ENCODE measurements at regions not wholly inside any gene's neighbourhood (a gene's known extent, or its start where the extent isn't known, plus 50 kb on each side); places are given as distances from the start of the nearest gene placed in this dataset.

GRCh38 chr18:42183746-42184145 lies 228.7 kb downstream of the PIK3C3 start:
- in situ Hi-C loops (cut with HindIII; ENCODE audit: low sequenced_read_pairs): no loop called here
- no peak for DNase-seq (ENCODE audit: low spot score)

GRCh38 chr18:42184685-42185477 lies 229.8 kb downstream of the PIK3C3 start:
- DNase-seq (ENCODE audit: low spot score): no peak
- in situ Hi-C loops (cut with HindIII; ENCODE audit: low sequenced_read_pairs): no loop called here

- peak; percentile 94 for DNase-seq (ENCODE audit: low spot score)
- in situ Hi-C loops (cut with HindIII; ENCODE audit: low sequenced_read_pairs): no loop called here
Measured at GRCh38 chr18:42185486-42185885, 230.5 kb downstream of the PIK3C3 start.

GRCh38 chr18:42187611-42188380 lies 232.8 kb downstream of the PIK3C3 start:
- in situ Hi-C loops (cut with HindIII; ENCODE audit: low sequenced_read_pairs): no loop called here
- peak; percentile 92 for DNase-seq (ENCODE audit: low spot score)

- DNase-seq (ENCODE audit: low spot score): no peak
- in situ Hi-C loops (cut with HindIII; ENCODE audit: low sequenced_read_pairs): no loop called here
Measured at GRCh38 chr18:42190643-42191042, 235.6 kb downstream of the PIK3C3 start.

DNA sequence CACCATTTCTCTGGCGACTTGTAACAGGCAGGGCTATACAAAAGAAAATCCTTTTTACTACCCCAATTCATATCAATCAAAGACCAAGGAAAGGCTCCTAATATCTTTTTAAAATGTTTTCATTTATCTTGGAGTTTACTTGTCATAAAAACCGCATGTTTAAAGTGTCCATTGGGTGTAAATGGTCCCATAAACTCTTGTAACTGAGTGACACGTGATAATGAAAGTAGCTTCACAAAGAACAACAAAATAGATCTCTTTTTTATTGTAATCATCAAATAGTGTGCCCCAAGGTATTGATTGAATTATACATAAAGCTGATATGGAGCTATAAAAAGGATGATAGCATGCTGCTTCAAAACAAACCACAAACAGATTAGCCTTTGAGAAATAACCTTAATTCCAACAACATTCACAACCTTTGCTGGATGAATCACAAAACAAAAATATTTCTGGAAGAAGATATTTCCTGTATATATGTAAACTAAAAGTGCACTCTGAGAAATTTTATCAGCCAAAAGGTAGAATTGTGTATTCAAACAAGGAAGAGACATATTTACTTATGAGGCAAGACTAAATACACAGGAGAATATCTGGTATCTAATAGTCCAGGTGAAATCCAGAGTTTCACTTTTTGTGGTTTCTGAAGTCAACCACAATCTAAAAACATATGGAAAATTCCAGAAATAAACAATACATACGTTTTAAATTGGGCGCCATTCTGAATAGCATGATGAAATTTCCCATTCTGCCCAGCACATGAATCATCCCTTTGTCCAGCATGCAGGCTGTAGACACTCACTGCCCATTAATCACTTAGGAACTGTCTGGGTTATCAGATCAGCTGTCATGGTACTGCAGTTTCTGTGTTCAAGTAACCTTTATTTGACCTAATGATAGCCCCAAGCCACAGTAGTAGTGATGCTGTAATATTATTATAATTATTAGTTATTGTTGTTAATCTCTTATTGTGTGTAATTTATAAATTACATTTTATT lies 237.5 kb downstream of the PIK3C3 start:
- in situ Hi-C loops (cut with HindIII; ENCODE audit: low sequenced_read_pairs): no loop called here
- DNase-seq (ENCODE audit: low spot score): no peak

GRCh38 chr18:42196651-42197050 lies 241.6 kb downstream of the PIK3C3 start:
- no peak for DNase-seq (ENCODE audit: low spot score)
- in situ Hi-C loops (cut with HindIII; ENCODE audit: low sequenced_read_pairs): no loop called here

DNA sequence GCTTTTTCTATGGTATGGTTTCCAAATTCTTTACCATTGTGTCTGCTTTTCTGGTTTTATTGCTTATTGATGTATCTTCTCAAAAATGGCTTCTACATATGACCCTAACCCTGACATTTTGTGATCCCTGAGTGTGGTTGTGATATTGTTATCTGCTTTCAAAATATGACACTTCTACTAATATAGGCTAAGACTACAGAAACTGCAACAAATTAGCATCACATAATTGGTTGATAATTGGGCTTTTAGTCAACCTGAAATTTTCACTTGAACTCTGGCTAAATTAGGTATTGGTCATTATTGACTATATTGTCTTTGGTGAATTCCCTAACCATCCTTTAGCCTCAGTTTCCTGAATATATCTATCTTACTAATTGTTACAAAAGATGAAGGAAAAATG lies 246.1 kb downstream of the PIK3C3 start:
- in situ Hi-C loops (cut with HindIII; ENCODE audit: low sequenced_read_pairs): no loop called here
- DNase-seq (ENCODE audit: low spot score): no peak

- in situ Hi-C loops (cut with HindIII; ENCODE audit: low sequenced_read_pairs): no loop called here
- peak; percentile 58 for DNase-seq (ENCODE audit: low spot score)
Measured at GRCh38 chr18:42211201-42211600, 256.2 kb downstream of the PIK3C3 start.

GRCh38 chr18:42222557-42222956 lies 267.5 kb downstream of the PIK3C3 start:
- DNase-seq (ENCODE audit: low spot score): no peak
- in situ Hi-C loops (cut with HindIII; ENCODE audit: low sequenced_read_pairs): no loop called here

- in situ Hi-C loops (cut with HindIII; ENCODE audit: low sequenced_read_pairs): no loop called here
- no peak for DNase-seq (ENCODE audit: low spot score)
Measured at GRCh38 chr18:42228581-42228980, 273.5 kb downstream of the PIK3C3 start.

DNA sequence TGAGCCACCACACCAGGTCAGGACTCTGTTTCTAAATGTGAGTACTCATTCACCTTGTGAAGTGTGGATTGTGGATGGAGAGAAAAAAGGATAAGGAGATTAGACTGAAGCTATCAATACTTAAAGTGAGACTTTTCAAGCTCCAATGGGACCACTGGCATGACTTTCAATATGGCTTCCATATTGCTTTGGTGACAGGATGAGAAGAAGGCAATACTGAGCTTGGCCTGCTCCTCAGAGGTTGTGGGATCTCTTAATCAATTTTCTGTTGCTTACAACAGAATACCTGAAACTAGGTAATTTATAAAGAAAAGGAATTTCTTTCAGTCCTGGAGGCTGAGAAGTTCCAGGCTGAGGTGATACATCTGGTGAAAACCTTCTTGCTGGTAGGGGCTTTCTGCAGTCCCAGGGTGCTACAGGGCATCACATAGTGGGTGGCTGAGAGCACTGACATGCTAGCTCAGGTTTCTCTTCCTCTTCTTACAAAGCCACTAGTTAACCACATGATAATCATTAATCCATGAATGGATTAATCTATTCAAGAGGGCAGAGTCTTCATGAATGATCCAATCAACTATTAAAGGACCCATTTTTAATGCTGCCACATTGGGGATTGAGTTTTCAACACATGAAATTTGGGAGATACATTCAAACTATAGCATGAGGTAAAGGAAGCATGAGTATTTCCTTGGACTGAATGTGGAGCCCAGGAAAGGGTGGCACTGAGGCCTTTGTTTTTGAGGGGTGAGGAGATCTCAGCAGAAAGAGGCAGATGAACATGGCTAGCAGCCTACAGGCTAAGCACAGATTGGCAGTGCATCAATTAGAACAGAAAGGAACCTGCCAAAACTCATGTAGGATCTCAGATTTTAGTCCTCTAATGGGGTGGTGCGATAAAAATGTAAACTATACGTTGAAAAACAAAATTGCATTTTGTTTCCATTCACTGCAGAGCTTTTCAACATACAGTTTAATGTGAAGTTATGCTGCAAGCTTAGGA lies 274.5 kb downstream of the PIK3C3 start:
- DNase-seq (ENCODE audit: low spot score): peak; percentile 66
- in situ Hi-C loops (cut with HindIII; ENCODE audit: low sequenced_read_pairs): no loop called here

DNA sequence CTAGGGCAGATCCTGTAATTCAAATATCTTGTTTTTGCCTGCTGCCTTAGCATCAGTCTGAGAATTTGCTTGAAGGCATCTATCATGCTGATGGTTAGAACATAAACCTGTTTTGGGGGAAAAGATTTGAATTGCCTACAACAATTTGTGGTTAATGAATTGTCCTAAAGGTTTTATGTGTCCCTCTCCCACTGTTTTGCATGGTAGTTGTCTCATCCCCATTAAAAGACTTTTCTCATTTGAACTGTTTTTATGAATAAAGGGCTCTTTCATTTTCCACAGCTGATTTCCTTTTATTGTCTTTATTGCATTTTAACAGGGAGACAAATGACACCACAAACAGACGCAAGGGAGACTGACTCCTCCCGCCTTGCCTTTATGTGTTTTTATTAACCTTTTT lies 275.6 kb downstream of the PIK3C3 start:
- in situ Hi-C loops (cut with HindIII; ENCODE audit: low sequenced_read_pairs): no loop called here
- no peak for DNase-seq (ENCODE audit: low spot score)

- in situ Hi-C loops (cut with HindIII; ENCODE audit: low sequenced_read_pairs): no loop called here
- DNase-seq (ENCODE audit: low spot score): no peak
Measured at GRCh38 chr18:42231284-42231683, 276.2 kb downstream of the PIK3C3 start.

DNA sequence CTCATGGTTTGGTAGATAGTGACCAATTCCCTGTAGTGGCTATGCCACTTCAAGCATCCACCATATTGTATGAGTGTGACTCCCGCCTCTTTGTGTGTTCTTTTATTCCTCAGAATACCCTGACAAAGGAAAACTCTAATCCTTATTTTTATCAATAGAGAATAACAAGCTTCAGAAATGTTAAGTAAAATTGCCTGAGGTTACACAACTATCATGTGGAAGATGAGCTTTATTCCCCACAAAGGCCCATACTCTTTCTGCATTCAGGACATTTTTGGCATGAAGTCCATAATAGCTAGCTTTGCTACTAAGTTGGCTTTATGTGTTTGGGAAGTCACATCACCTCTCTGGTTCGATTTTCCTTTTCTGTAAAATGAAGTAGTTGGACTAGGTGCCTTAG lies 276.8 kb downstream of the PIK3C3 start:
- DNase-seq (ENCODE audit: low spot score): no peak
- in situ Hi-C loops (cut with HindIII; ENCODE audit: low sequenced_read_pairs): no loop called here

- in situ Hi-C loops (cut with HindIII; ENCODE audit: low sequenced_read_pairs): no loop called here
- DNase-seq (ENCODE audit: low spot score): no peak
Measured at GRCh38 chr18:42233908-42234307, 278.9 kb downstream of the PIK3C3 start.

DNA sequence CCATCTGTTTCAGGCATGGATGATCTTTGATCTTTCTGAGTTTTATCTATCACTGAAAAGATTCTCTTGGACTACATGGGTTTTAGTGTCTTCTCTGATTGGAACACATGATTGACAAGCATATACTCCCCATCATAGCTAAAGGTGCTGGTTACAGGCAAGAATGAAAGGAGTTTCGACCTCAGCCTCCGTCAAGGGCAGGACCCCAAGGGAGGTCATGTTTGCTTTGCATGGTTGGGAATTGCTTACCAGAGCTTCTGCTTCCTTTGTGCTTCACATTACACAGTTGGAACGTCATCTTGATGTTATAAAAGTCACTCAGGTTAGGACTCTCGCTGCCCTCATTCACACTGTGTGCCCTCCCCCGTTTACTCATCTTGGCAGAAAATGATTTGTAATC lies 287.7 kb downstream of the PIK3C3 start:
- in situ Hi-C loops (cut with HindIII; ENCODE audit: low sequenced_read_pairs): no loop called here

DNA sequence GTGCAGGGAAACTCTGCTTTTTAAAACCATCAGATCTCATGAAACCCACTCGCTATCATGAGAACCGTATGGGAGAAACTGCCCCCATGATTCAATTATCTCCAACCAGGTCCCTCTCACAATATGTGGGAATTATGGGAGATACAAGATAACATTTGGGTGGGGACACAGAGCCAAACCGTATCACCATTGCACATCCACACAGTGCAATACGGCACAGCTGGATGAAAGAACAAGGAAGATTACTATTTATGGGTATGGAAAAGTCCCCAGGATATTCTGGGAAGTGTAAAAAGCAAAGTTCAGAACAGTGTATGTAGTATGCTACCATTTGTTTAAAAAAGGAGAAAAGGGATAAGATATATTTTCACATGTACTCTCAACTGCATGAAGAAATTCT lies 290.1 kb downstream of the PIK3C3 start:
- in situ Hi-C loops (cut with HindIII; ENCODE audit: low sequenced_read_pairs): no loop called here
- no peak for DNase-seq (ENCODE audit: low spot score)

More for the DNA sequence above, 287.7 kb downstream of the PIK3C3 start:
- DNase-seq (ENCODE audit: low spot score): no peak

Data from G401 (cell line).